ENCODE measurements at regions not wholly inside any gene's neighbourhood (a gene's known extent, or its start where the extent isn't known, plus 50 kb on each side); places are given as distances from the start of the nearest gene placed in this dataset.

DNA sequence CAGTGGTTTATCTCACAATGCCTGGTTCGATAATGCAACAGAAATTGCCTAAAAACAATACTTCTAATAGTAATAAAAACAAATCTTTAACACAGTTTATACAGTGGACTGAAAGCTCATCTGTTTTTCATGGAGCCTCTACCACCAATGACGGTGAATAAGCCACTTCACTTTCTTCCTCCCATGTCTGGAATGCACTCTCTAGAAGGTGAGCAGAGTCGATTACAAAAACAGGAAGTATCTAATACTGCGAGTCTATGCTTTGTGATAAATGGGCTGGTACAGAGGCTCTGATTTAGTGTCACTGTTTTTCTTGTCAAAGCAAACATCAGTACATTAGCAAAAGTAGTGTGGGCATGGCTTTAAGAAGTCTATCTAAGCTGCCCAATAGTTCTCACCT is 1348.6 kb upstream of the SLC10A2 start:
- TF ChIP-seq, protein P1, sequence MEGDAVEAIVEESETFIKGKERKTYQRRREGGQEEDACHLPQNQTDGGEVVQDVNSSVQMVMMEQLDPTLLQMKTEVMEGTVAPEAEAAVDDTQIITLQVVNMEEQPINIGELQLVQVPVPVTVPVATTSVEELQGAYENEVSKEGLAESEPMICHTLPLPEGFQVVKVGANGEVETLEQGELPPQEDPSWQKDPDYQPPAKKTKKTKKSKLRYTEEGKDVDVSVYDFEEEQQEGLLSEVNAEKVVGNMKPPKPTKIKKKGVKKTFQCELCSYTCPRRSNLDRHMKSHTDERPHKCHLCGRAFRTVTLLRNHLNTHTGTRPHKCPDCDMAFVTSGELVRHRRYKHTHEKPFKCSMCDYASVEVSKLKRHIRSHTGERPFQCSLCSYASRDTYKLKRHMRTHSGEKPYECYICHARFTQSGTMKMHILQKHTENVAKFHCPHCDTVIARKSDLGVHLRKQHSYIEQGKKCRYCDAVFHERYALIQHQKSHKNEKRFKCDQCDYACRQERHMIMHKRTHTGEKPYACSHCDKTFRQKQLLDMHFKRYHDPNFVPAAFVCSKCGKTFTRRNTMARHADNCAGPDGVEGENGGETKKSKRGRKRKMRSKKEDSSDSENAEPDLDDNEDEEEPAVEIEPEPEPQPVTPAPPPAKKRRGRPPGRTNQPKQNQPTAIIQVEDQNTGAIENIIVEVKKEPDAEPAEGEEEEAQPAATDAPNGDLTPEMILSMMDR (IDR thresholded peaks at IDR 0.05; ENCODE audit: poor library complexity), result no peak
- TF ChIP-seq EZH2 (IDR thresholded peaks at IDR 0.05; ENCODE audit: borderline replicate concordance) (no peak), EZH2phosphoT487 (IDR thresholded peaks at IDR 0.05; ENCODE audit: low read depth, severe bottlenecking, unreplicated experiment) (no peak)

All from hepatocyte (in vitro differentiated cells).